K562 (cell line): ENCODE measurements at regions not wholly inside any gene's neighbourhood (a gene's known extent, or its start where the extent isn't known, plus 50 kb on each side); places are given as distances from the start of the nearest gene placed in this dataset.

Source experiments
- ATAC-seq: fragments of 200-7000 bp; cut with Tn5 transposase; 3 replicates; pipeline ENCODE4 v1.9.1; 2020; ENCODE audit warnings: moderate library complexity
- BruUV-seq: library from RNA; stranded (reverse); fragments of 400-500 nt; replicated peaks from 2 replicates; lab custom pipeline; 2021; lab: Mats Ljungman, UMichigan
- CTCF ChIA-PET: fragments of 300-600 bp; formaldehyde crosslinking; extraction: SDS; loops from one replicate; lab custom pipeline; 2021; ENCODE audit warnings: low intra/inter-chr PET ratio; lab: Yijun Ruan, JAX
- POLR2A ChIA-PET: fragments of 300-600, 350-650 bp; sonication (Branson Sonifier 250); formaldehyde crosslinking; extraction: SDS; loops from one replicate; lab custom pipeline; 2021; ENCODE audit warnings: antibody characterized with exemption, inconsistent platforms; lab: Yijun Ruan, JAX
- DNase-seq, 4 experiments: peaks; one replicate each; pipeline versions ENCODE4 v3.0.0 to v3.0.0-alpha.2; 2011 to 2018; ENCODE audit warnings: low spot score in 3 of 4, mixed read lengths in 3 of 4; ENCODE audit errors: extremely low read depth in 1 of 4
- FAIRE-seq: peaks from 2 replicates; lab custom pipeline; 2011; peaks lifted over from hg19 to GRCh38; lab: Jason Lieb, UNC
- H2AFZ ChIP-seq: 2 replicates; pipeline ENCODE4 v1.6.0; 2011; ENCODE audit warnings: low read depth, low read length, control low read depth, inconsistent platforms
- H3K27ac ChIP-seq: fragments of 200-600 bp; 3 replicates; pipeline ENCODE4 v1.8.0; 2011; ENCODE audit warnings: low read depth, mild to moderate bottlenecking, control low read depth, inconsistent platforms, low read length, moderate library complexity, mixed read lengths; ENCODE audit errors: extremely low read depth
- H3K27me3 ChIP-seq, 2 experiments: fragments of 300-600 bp in 1 of 2; 2 replicates in 1 of 2; 3 replicates in 1 of 2; pipeline versions ENCODE4 v1.6.0 to v1.8.0; 2011; ENCODE audit warnings: inconsistent platforms in 2 of 2, low read length in 2 of 2, mild to moderate bottlenecking in 1 of 2, mixed read lengths in 1 of 2, moderate library complexity in 1 of 2; ENCODE audit not compliant: control insufficient read depth in 2 of 2, insufficient read depth in 2 of 2
- H3K36me3 ChIP-seq: fragments of 300-600 bp; 3 replicates; pipeline ENCODE4 v1.8.0; 2011; ENCODE audit warnings: mild to moderate bottlenecking, low read length, inconsistent platforms; ENCODE audit not compliant: control insufficient read depth, insufficient read depth
- H3K4me1 ChIP-seq, 2 experiments: fragments of 200-600 bp in 1 of 2; replicated peaks in 1 of 2; 2 replicates in 1 of 2; 3 replicates in 1 of 2; pipeline versions ENCODE4 v1.5.1 to v1.8.0; 2011; ENCODE audit warnings: inconsistent platforms in 2 of 2, low read length in 2 of 2, mild to moderate bottlenecking in 1 of 2, mixed read lengths in 1 of 2, moderate library complexity in 1 of 2; ENCODE audit not compliant: control insufficient read depth in 2 of 2, insufficient read depth in 2 of 2
- H3K4me2 ChIP-seq: 2 replicates; pipeline ENCODE4 v1.6.1; 2011; ENCODE audit warnings: low read length, control low read depth, inconsistent platforms, mixed read lengths; ENCODE audit not compliant: insufficient read depth
- H3K4me3 ChIP-seq: fragments of 200-600 bp; sonication (generic), shearing (Covaris generic); 2 replicates; pipeline ENCODE4 v1.5.1; 2016; ENCODE audit warnings: control low read depth, inconsistent platforms
- H3K79me2 ChIP-seq: fragments of 200-600 bp; 3 replicates; pipeline ENCODE4 v1.8.0; 2011; ENCODE audit warnings: low read length, inconsistent platforms; ENCODE audit not compliant: control insufficient read depth, insufficient read depth
- H3K9ac ChIP-seq, 2 experiments: 2 replicates each; pipeline versions ENCODE4 v1.6.0 to v1.6.1; 2011; ENCODE audit warnings: low read depth in 2 of 2, low read length in 2 of 2, control low read depth in 1 of 2, inconsistent platforms in 1 of 2, mild to moderate bottlenecking in 1 of 2, mixed read lengths in 1 of 2; ENCODE audit not compliant: insufficient read depth in 1 of 2
- H3K9me1 ChIP-seq: one replicate; pipeline ENCODE4 v1.6.0; 2011; ENCODE audit warnings: inconsistent platforms, mild to moderate bottlenecking, low read length, moderate library complexity; ENCODE audit not compliant: control insufficient read depth, insufficient read depth
- H3K9me3 ChIP-seq: replicated peaks from 2 replicates; pipeline ENCODE4 v1.5.1; 2011; ENCODE audit warnings: low read depth, low read length, inconsistent platforms; ENCODE audit not compliant: control insufficient read depth, insufficient read depth
- H4K20me1 ChIP-seq: replicated peaks from 2 replicates; pipeline ENCODE4 v1.6.1; 2011; ENCODE audit warnings: low read length, inconsistent platforms, mixed read lengths; ENCODE audit not compliant: control insufficient read depth, insufficient read depth
- BHLHE40 ChIP-seq: IDR thresholded peaks from 2 replicates; pipeline ENCODE4 v1.6.1; 2011; ENCODE audit warnings: low read length, improper control_type of control experiment
- CBX3 ChIP-seq, 2 experiments: IDR thresholded peaks; 1 replicate in 1 of 2; 2 replicates in 1 of 2; pipeline ENCODE4 v1.6.1; 2012; ENCODE audit warnings: inconsistent platforms in 2 of 2, low read length in 2 of 2, borderline replicate concordance in 1 of 2, control low read depth in 1 of 2
- CBX5 ChIP-seq: IDR thresholded peaks from 2 replicates; pipeline ENCODE4 v1.6.1; 2014; ENCODE audit warnings: low read depth, borderline replicate concordance
- CEBPB ChIP-seq: fragments of 450-650 bp; IDR thresholded peaks from 2 replicates; pipeline ENCODE4 v1.6.1; 2016; ENCODE audit warnings: missing genetic modification characterization, missing compliant biosample characterization
- IRF1 ChIP-seq: sonication (generic); formaldehyde crosslinking; IDR thresholded peaks from 2 replicates; pipeline ENCODE4 v1.8.0; 2022; ENCODE audit warnings: missing genetic modification reagents, mild to moderate bottlenecking, borderline replicate concordance
- NEUROD1 ChIP-seq: fragments of 150-350 bp; IDR thresholded peaks from 2 replicates; pipeline ENCODE4 v1.6.1; 2014; ENCODE audit warnings: borderline replicate concordance, low read length, low read depth; ENCODE audit not compliant: partially characterized antibody
- NFE2L1 ChIP-seq: fragments of 450-650 bp; IDR thresholded peaks from 2 replicates; pipeline ENCODE4 v1.6.1; 2016; ENCODE audit warnings: missing genetic modification characterization, low read depth, mild to moderate bottlenecking, missing compliant biosample characterization, moderate library complexity, borderline replicate concordance
- NRF1 ChIP-seq, 2 experiments: fragments of 450-650 bp; IDR thresholded peaks in 1 of 2; conservative IDR thresholded peaks in 1 of 2; 2 replicates each; pipeline ENCODE4 v1.6.1; 2014; ENCODE audit warnings: mild to moderate bottlenecking in 2 of 2
- PCBP1 ChIP-seq: fragments of 200-400 bp; formaldehyde crosslinking; IDR thresholded peaks from 2 replicates; pipeline ENCODE4 v1.6.1; 2018; ENCODE audit warnings: mild to moderate bottlenecking, low read depth, low read length; ENCODE audit not compliant: poor library complexity, severe bottlenecking
- TAF15 ChIP-seq: fragments of 200-400 bp; formaldehyde crosslinking; IDR thresholded peaks from 2 replicates; pipeline ENCODE4 v1.6.1; 2017; ENCODE audit warnings: mild to moderate bottlenecking, low read depth, low read length, moderate library complexity
- TARDBP ChIP-seq: fragments of 450-650 bp; IDR thresholded peaks from 2 replicates; pipeline ENCODE4 v1.6.1; 2016
- TCFL5 ChIP-seq: fragments of 250-450 bp; sonication (Bioruptor Pico); conservative IDR thresholded peaks from 2 replicates; pipeline ENCODE4 v1.6.1; 2021; ENCODE audit warnings: mild to moderate bottlenecking, moderate library complexity, matching md5 sums
- TRIM28 ChIP-seq: fragments of 450-650 bp; IDR thresholded peaks from 2 replicates; pipeline ENCODE4 v1.6.1; 2017
- ZC3H11A ChIP-seq: IDR thresholded peaks from 2 replicates; pipeline ENCODE4 v1.6.1; 2012; ENCODE audit warnings: low read depth, low read length, improper control_type of control experiment
- ZC3H8 ChIP-seq: fragments of 450-650 bp; IDR thresholded peaks from 2 replicates; pipeline ENCODE4 v1.6.1; 2017
- ZNF184 ChIP-seq: sonication (generic); formaldehyde crosslinking; IDR thresholded peaks from 2 replicates; pipeline ENCODE4 v1.5.0; 2020; ENCODE audit warnings: missing genetic modification reagents
- ZNF445 ChIP-seq: fragments of 250-450 bp; sonication (Bioruptor Pico); IDR thresholded peaks from 2 replicates; pipeline ENCODE4 v1.4.0; 2020; ENCODE audit warnings: low read depth, mild to moderate bottlenecking, moderate library complexity
- ZNF583 ChIP-seq: fragments of 250-450 bp; sonication (Bioruptor Pico); IDR thresholded peaks from 2 replicates; pipeline ENCODE4 v1.4.0; 2020
- ZNF609 ChIP-seq: sonication (generic); formaldehyde crosslinking; IDR thresholded peaks from 2 replicates; pipeline ENCODE4 v1.8.1; 2023; ENCODE audit warnings: missing genetic modification reagents, mild to moderate bottlenecking, borderline replicate concordance
- WGBS: fragments of 100-300 bp; shearing (Covaris generic); methylation state at CpG from one replicate; pipeline ENCODE4 v1.1.6; 2016; ENCODE audit warnings: low coverage, mixed read lengths; ENCODE audit not compliant: insufficient coverage; ENCODE audit errors: missing lambda C conversion rate; 5-methylcytosine and 5-hydroxymethylcytosine counted together
- in situ Hi-C: fragments of 300-500 bp; cut with MboI; formaldehyde crosslinking; loops from 4 replicates; pipeline ENCODE4 v1.15.0; 2018; ENCODE audit warnings: inconsistent platforms, mixed read lengths
- intact Hi-C: fragments of 100-400 bp; cut with micrococcal nuclease; formaldehyde crosslinking; loops from 2 replicates; pipeline ENCODE4 v1.14.2; 2022

- CTCF ChIA-PET, result no interaction called here
- DNase-seq (no peak), ATAC-seq (no peak), FAIRE-seq (no peak)
- no peaks in the 10 kb centered on the region for H3K9me3 ChIP-seq
- POLR2A ChIA-PET, result no interaction called here
- H3K4me2 ChIP-seq, result no peak overlapping the region
- no peak overlapping the region for H3K9ac ChIP-seq
- WGBS, result 5% methylated on average over 1 of the region's 1 CpG
- H4K20me1 ChIP-seq, result no peaks in the 10 kb centered on the region
- H3K27me3 ChIP-seq, result no peaks in the 10 kb centered on the region
- BruUV-seq, result no TSS peak
- H3K9me1 ChIP-seq, result no peaks in the 10 kb centered on the region
- in situ Hi-C loops (no loop called here), intact Hi-C loops (no loop called here)
- H3K4me3 ChIP-seq, result no peak overlapping the region
- H2AFZ ChIP-seq, result no peak overlapping the region
- no peaks in the 10 kb centered on the region for H3K36me3 ChIP-seq
- no peaks in the 10 kb centered on the region for H3K79me2 ChIP-seq
- H3K27ac ChIP-seq, result no peak overlapping the region
- no peaks in the 10 kb centered on the region for H3K4me1 ChIP-seq
- no peak for TF ChIP-seq CEBPB (tag)
- TF ChIP-seq NRF1 (conservative IDR thresholded peaks at IDR 0.05 in 1 of 2, IDR thresholded peaks at IDR 0.05 in 1 of 2), result no peak
- no peak for TF ChIP-seq ZC3H11A
- TF ChIP-seq CBX3 (IDR thresholded peaks at IDR 0.05; ENCODE audit: borderline replicate concordance in 1 of 2, low read length in 2 of 2), result peak in 1 of 2 experiments; percentile 66; a peak in 2 of 3 replicates
- peak; percentile 74; the same call in 1 of the 2 replicates for TF ChIP-seq ZNF184
- no peak for TF ChIP-seq TARDBP
- no peak for TF ChIP-seq NEUROD1
- TF ChIP-seq BHLHE40, result no peak
- no peak for TF ChIP-seq ZC3H8
- no peak for TF ChIP-seq ZNF445
- no peak for TF ChIP-seq NFE2L1 (tag)
- TF ChIP-seq TCFL5 (CRISPR knock-in tag), result no peak
- peak; percentile 88 for TF ChIP-seq CBX5
- TF ChIP-seq ZNF583, result peak; percentile 95
- TF ChIP-seq IRF1 (CRISPR knock-in tag), result no peak
- no peak for TF ChIP-seq PCBP1
- TF ChIP-seq ZNF609 (CRISPR knock-in tag), result no peak
- no peak for TF ChIP-seq TAF15
- TF ChIP-seq TRIM28, result peak; percentile 78
Measured at GRCh38 chr10:83592337-83592935, 546.9 kb upstream of the GHITM start.
